ENCODE measurements at regions not wholly inside any gene's neighbourhood (a gene's known extent, or its start where the extent isn't known, plus 50 kb on each side); places are given as distances from the start of the nearest gene placed in this dataset.

- 85 to 92% (median 88%) methylated on average over 5 of the region's 5 CpGs for WGBS, 4 donors
- intact Hi-C loops (cut with DNase I), result no loop called here
- no peaks in the 10 kb centered on the region for H3K4me1 ChIP-seq (replicated peaks in 1 of 2)
- DNase-seq, result no peak
- TF ChIP-seq CTCF (IDR thresholded peaks at IDR 0.05), result no peak
- TF ChIP-seq POLR2A (IDR thresholded peaks at IDR 0.05), result no peak
- no peaks in the 10 kb centered on the region for H3K9me3 ChIP-seq (replicated peaks in 1 of 3)
- no peak overlapping the region for H3K27ac ChIP-seq
- H3K4me3 ChIP-seq, result no peak overlapping the region
- H3K27me3 ChIP-seq, result no peaks in the 10 kb centered on the region
- no peaks in the 10 kb centered on the region for H3K36me3 ChIP-seq (replicated peaks in 1 of 2)
Measured at GRCh38 chr11:15885854-15886253, 470.5 kb downstream of the SOX6 start.

GRCh38 chr11:15886299-15886698 lies 470.0 kb downstream of the SOX6 start:
- DNase-seq, result no peak
- 79 to 86% (median 83%) methylated on average over 4 of the region's 4 CpGs for whole genome bisulfite sequencing, 4 donors
- TF ChIP-seq CTCF (IDR thresholded peaks at IDR 0.05) (no peak), POLR2A (IDR thresholded peaks at IDR 0.05) (no peak)
- intact Hi-C loops (cut with DNase I), result no loop called here
- Histone ChIP-seq H3K36me3 (replicated peaks in 1 of 2) (no peaks in the 10 kb centered on the region), H3K4me1 (replicated peaks in 1 of 2) (no peaks in the 10 kb centered on the region), H3K9me3 (replicated peaks in 1 of 3) (no peaks in the 10 kb centered on the region), H3K27me3 (no peaks in the 10 kb centered on the region), H3K4me3 (no peak overlapping the region), H3K27ac (no peak overlapping the region)

- H3K4me3 ChIP-seq, result no peak overlapping the region
- no peaks in the 10 kb centered on the region for H3K27me3 ChIP-seq
- 81 to 89% (median 84%) methylated on average over 4 to 5 of the region's 5 CpGs for WGBS, 4 donors
- H3K27ac ChIP-seq, result no peak overlapping the region
- TF ChIP-seq POLR2A (IDR thresholded peaks at IDR 0.05), result no peak
- TF ChIP-seq CTCF (IDR thresholded peaks at IDR 0.05), result no peak
- DNase-seq, result no peak
- no peaks in the 10 kb centered on the region for H3K9me3 ChIP-seq (replicated peaks in 1 of 3)
- intact Hi-C loops (cut with DNase I), result no loop called here
- H3K4me1 ChIP-seq (replicated peaks in 1 of 2), result no peaks in the 10 kb centered on the region
- H3K36me3 ChIP-seq (replicated peaks in 1 of 2), result no peaks in the 10 kb centered on the region
Measured at GRCh38 chr11:15886866-15887265, 469.5 kb downstream of the SOX6 start.

GRCh38 chr11:15888556-15889345 lies 467.6 kb downstream of the SOX6 start:
- no peaks in the 10 kb centered on the region for H3K4me1 ChIP-seq (replicated peaks in 1 of 2)
- no peak overlapping the region for H3K27ac ChIP-seq
- TF ChIP-seq POLR2A (IDR thresholded peaks at IDR 0.05), result no peak
- no peaks in the 10 kb centered on the region for H3K36me3 ChIP-seq (replicated peaks in 1 of 2)
- WGBS, 4 donors, result 53 to 73% (median 62%) methylated on average over 2 of the region's 2 CpGs
- no peak overlapping the region for H3K4me3 ChIP-seq
- no peaks in the 10 kb centered on the region for H3K27me3 ChIP-seq
- no peak for DNase-seq
- intact Hi-C loops (cut with DNase I), result no loop called here
- no peaks in the 10 kb centered on the region for H3K9me3 ChIP-seq (replicated peaks in 1 of 3)
